ENCODE measurements at regions not wholly inside any gene's neighbourhood (a gene's known extent, or its start where the extent isn't known, plus 50 kb on each side); places are given as distances from the start of the nearest gene placed in this dataset.

GRCh38 chr3:56894881-56895431 is 93.2 kb upstream of the ARHGEF3 start:
- no peak for DNase-seq (ENCODE audit: low read depth)

GRCh38 chr3:56890448-56891091 is 88.8 kb upstream of the ARHGEF3 start:
- DNase-seq (ENCODE audit: low read depth) = no peak

DNA sequence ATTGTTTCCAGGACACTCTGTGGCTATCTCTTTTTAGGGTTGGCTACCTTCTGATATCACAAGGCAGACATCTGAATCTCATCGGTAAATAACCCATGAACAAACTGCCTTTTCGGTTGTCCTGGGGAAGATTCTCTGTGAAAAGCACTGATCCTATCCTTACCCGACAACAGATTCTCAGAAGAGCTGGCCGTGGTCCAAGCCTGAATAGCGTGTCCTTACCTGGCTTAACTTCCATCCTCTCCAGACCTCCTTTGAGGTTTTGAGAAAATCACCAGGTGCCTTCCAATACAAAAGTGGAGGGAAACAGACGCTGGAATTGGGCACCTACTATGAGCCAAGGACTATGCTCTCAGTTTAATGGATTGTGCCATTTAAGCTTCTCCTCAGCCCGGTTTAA is 87.4 kb upstream of the ARHGEF3 start:
- no peak for DNase-seq (ENCODE audit: low read depth)

DNA sequence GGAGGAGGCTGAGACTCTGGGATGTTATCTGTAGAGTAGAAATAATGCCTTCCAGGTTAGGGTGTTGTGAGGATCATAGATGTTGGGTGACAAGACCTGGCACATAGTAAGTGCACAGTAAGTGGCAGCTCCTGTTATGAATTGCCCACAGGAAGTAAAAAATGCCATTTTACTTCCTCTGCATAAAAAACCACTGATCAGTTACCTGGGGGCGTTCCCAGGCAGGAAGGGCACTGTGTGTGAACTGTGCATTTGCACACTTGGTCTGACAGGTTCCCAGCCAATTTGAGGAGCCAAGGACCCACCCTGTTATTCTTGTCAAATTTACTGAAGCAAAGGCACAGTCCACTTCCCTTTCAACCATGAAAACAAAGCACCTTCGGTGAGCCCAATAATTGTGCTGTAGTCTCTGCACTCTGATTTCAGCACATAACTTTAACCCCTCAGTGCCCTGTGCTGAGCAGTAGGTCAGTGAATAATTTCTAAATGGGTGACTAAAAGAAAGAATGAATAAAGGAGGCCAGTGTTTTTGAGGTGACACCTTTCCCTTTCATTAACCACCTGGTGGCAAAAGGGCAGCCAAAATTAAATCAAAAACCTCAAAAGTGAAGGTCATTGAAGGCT is 85.8 kb upstream of the ARHGEF3 start:
- DNase-seq (ENCODE audit: low read depth) = no peak

- DNase-seq (ENCODE audit: low read depth) = no peak
Measured at GRCh38 chr3:56886314-56886713, 84.6 kb upstream of the ARHGEF3 start.

DNA sequence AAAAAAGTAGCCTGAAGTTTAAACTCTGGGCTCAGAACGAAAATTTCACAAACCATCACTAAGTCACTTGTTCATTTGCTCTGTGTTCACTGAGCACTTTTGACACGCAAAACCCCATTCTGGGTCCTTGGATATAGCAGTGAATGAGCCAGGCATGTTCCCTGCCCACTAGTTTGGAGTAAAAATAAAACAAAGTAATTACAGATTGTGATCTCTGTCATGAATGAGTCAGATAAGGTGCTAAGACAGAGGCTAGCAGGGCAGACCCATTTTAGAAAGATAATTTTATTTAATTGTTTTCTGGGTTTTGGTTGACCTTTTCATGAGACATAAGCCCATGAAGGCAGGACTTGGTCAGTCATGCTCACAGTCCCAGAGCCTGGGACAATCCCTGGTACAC is 84.1 kb upstream of the ARHGEF3 start:
- no peak for DNase-seq (ENCODE audit: low read depth)

DNA sequence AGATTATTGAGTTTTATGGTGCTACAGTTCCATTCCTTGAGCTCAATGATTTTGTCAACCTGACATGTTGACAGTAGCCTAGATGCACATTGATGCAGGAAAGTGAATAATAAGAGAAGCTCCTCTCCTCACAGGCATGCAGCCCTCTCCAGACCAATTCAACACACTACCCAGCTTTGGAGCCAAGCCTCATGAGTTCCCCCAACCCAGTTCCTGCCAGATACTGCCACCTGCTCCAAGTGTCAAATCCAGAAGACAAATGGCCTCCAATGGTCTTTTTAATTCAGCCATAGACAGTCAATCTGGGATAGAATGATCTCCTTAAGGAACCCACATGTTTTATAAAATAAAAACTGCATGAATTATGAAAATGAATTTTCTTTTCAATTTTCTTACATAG is 83.7 kb upstream of the ARHGEF3 start:
- DNase-seq (ENCODE audit: low read depth) = no peak

DNA sequence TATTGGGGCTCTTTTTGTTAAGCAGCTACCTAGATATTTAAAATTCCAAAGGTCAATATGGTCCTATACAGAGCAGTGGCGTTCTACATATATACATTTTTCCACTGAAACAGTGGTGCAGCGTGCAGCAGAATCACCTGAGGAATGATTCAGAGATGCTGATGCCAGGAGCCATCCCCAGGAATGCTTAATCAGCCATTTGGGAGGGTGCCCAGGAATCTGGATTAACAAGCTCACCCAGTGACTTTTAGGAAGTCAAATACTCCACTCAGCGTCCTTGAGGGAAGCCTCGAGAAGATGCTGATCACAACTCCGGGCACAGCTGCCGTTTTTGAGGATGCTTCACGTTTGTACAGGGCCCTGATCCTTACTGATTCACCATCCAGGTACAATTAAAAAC is 82.6 kb upstream of the ARHGEF3 start:
- no peak for DNase-seq (ENCODE audit: low read depth)

GRCh38 chr3:56883828-56884227 is 82.1 kb upstream of the ARHGEF3 start:
- no peak for DNase-seq (ENCODE audit: low read depth)

DNA sequence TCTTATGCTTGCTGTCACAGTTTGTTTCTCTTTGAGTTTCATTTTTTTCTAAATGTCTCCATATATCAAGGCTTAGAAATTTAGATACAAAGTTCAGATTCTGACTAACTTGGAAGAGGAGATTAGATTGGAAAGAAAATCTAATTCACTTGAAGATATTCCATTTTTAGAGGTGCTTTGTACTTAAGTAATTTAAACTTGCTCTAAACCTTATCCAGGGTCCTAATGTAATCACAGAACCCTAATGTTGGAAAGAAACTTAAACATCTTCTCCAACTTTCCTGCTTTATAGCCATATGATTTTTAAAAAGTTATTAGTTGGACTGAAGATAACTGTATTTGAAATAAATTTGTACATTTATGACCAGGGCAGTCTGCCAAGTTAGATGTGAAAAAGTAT is 81.1 kb upstream of the ARHGEF3 start:
- no peak for DNase-seq (ENCODE audit: low read depth)

DNA sequence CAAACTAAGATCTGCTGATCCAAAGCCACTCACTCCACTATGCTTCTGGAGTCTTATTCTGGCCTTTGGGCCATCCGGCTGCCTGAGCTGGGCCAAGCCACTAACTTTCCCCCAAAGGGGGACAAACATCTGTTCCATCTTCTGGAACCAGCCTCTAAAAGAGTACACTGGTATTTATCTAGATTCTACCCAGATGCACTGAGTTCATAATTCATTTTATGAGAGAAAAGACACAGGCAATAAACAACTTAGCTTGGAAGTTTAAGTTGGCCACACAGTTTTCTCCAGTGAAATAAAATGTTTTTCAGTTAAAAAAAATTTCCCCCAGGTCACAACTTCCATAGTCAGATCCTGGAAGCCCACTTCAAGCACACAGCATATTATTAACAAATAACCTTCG is 80.1 kb upstream of the ARHGEF3 start:
- DNase-seq (ENCODE audit: low read depth) = no peak

GRCh38 chr3:56880720-56881575 is 79.2 kb upstream of the ARHGEF3 start:
- DNase-seq (ENCODE audit: low read depth) = no peak

- peak; percentile 25 for DNase-seq (ENCODE audit: low read depth)
Measured at GRCh38 chr3:56879436-56880215, 77.9 kb upstream of the ARHGEF3 start.

DNA sequence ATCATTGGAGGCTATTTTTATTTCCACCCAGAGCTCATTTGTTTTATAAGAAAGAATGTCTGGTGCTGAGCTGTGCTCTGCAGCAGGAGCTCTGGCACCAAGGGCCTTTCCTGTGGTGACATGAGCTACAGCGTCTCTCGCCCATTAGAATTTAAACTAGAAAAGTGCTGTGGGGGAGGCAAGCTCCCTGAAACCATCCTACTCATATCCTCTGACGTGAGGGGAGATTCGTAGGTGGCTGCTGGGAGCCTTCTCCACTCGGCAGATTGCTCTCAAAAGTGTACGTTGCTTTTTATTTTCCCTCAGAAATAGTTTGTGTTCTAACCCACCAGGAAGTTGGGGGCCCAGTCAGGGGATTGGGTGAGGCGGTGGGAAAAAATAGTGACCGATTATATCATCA is 76.3 kb upstream of the ARHGEF3 start:
- DNase-seq (ENCODE audit: low read depth) = no peak

DNA sequence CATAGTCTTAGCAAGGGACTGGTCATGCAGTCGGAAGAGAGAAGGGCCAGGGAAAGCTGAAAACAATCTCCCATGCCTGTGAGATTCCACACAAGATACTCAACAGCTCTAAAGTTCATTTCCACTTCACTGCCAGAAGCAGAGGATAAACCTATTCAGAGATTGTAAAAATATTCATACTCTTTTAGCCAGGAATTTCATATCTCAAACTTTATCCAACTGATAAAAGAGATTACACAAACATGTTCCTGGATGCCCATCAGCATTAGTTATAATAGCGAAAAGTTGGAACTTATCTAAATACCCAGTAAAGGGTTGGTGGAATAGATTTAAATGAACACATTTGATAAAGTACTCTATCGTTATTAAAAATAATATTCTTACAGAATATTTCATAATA is 75.2 kb upstream of the ARHGEF3 start:
- DNase-seq (ENCODE audit: low read depth) = no peak

DNA sequence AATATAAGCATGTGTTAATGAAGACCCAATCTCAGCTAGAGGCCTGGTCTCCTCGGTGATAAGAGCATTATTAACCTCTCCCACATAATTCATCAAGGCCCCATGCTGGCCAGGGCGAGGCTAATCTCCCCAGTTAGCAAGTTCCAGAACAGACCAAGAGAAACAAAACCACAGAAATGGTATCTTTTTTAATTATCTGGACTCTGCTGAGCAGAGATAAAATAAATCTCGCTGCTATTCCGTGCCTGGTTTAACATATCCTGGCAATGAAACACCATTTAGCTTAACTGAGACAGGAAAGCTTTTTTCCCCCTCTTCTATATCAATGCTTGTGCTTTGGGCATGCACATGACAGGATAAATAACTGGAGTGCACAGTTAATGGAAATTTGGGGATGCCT is 72.5 kb upstream of the ARHGEF3 start:
- DNase-seq (ENCODE audit: low read depth) = no peak

DNA sequence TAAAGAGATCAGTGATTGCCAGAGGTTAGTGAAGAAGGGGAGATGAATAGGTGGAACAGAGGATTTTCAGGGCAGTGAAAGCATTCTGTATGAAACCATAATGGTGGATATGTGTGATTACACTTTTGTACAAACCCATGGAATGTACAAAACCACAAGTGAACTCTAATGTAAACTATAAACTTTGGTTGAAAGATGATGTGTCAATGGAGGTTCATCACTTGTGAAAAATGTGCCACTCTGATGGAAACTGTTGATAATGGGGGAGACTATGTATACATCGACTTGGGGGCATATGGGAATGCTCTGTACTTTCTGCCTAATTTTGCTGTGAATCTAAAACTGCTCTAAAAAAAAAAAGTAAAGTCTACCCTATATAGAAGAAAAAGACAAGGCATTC is 68.7 kb upstream of the ARHGEF3 start:
- peak; percentile 15 for DNase-seq (ENCODE audit: low read depth)

DNA sequence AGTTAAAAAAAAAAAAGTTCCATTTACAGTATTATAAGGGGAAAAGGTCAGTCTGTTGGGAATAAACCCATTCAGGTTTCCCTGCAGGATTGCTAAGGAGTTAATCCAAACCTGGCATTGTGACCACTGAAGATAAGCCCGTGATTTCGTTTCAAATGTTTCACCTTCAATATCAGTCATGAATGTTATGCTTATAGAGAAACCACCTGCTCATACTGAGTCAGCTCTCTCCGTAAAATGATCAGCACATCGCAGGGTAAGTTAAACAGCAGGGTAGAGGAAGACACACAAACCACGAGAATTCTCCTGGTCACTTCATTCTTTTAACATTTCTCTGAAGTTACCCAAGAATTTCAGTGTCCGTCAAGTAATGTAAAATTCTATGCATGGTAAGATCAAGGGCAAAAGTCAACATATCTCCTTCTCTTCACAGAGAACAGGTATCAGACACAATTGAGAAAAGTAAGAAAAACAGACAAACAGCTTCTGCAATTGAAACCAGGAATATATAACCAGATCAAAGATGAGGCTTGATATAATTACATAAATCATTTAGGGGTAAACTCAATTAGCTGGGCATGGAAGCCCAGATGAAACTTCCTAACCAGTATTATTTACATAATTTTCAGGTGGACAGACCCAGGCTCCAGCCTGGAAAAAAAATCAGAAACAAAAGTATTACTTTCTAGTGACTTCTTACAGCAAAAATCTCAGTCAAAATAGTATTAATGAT is 67.6 kb upstream of the ARHGEF3 start:
- no peak for DNase-seq (ENCODE audit: low read depth)

- no peak for DNase-seq (ENCODE audit: low read depth)
Measured at GRCh38 chr3:56868706-56869105, 67.0 kb upstream of the ARHGEF3 start.

DNA sequence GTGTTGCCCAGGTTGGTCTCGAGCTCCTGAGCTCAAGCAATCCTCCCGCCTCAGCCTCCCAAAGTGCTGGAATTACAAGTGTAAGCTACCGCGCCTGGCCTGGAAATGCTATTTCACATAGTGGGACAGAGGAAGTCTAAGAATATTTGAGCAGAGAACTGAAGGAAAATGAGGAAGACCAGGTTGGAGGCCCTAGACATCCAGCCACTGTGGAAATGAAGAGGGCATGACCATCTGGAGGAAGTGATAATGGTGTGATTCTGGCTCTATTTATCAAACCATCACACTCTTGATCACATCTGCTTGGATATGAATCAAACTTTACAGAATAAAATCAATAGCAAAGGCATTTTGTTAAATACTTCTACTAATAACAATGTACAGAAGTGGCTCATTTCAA is 65.9 kb upstream of the ARHGEF3 start:
- DNase-seq (ENCODE audit: low read depth) = no peak

DNA sequence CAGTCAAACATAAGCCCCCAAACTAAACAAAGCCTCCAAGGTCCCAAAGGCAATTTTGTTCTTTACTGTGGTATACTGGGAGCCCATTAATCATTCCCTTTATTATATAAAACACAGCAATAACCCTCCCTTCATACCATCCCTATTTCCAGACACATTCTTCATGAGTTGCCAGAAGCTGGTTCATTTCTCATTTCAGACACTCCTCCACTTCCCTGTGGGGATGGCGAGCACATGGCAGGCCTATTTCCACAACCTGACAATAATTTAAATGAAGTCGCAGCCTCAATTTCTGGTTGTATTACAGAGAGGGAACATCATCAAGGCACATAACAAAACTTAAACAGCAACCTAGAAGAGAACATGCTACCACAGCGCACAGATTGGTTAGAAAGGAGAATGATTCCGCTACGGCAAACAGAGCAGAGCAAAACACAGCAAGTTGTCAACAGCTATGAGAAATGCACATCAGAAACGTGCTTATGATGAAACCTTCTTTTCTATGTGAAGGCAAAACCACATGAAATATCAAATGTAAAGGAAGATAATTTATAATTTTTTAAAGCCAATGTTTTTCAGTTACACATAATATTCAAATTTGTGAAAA is 63.3 kb upstream of the ARHGEF3 start:
- DNase-seq (ENCODE audit: low read depth) = no peak

Measured in HS-5 (cell line).